Liver (tissue), 8 donors: ENCODE measurements at regions not wholly inside any gene's neighbourhood (a gene's known extent, or its start where the extent isn't known, plus 50 kb on each side); places are given as distances from the start of the nearest gene placed in this dataset.

ENCODE experiments used
- DNase-seq: peaks from one replicate; pipeline ENCODE4 v3.0.0-alpha.2; 2017; ENCODE audit warnings: low spot score
- H3K27ac ChIP-seq, 2 donors: one replicate each; pipeline ENCODE4 v1.7.0; 2013; ENCODE audit warnings: inconsistent platforms in 2 of 2, low read length in 2 of 2, control low read depth in 1 of 2, low read depth in 1 of 2, mild to moderate bottlenecking in 1 of 2
- H3K27me3 ChIP-seq, 4 donors: one replicate each; pipeline versions ENCODE4 v1.6.1 to v1.7.0; 2013; ENCODE audit warnings: low read length in 3 of 4, inconsistent platforms in 1 of 4, mild to moderate bottlenecking in 1 of 4, moderate library complexity in 1 of 4; ENCODE audit not compliant: control insufficient read depth in 4 of 4, insufficient read depth in 4 of 4
- H3K36me3 ChIP-seq, 4 donors: one replicate each; pipeline versions ENCODE4 v1.6.1 to v1.7.0; 2013; ENCODE audit warnings: low read length in 3 of 4, mild to moderate bottlenecking in 3 of 4, low read depth in 1 of 4, moderate library complexity in 1 of 4; ENCODE audit not compliant: control insufficient read depth in 4 of 4, insufficient read depth in 3 of 4
- H3K4me1 ChIP-seq, 4 donors: one replicate each; pipeline versions ENCODE4 v1.6.1 to v1.7.0; 2013; ENCODE audit warnings: low read length in 3 of 4, mild to moderate bottlenecking in 3 of 4, moderate library complexity in 1 of 4; ENCODE audit not compliant: control insufficient read depth in 4 of 4, insufficient read depth in 4 of 4
- H3K4me3 ChIP-seq, 3 donors: one replicate each; pipeline versions ENCODE4 v1.6.1 to v1.7.0; 2013; ENCODE audit warnings: low read length in 3 of 3, control low read depth in 1 of 3, low read depth in 1 of 3, mild to moderate bottlenecking in 1 of 3
- H3K9ac ChIP-seq, 2 donors: one replicate each; pipeline ENCODE4 v1.7.0; 2013; ENCODE audit warnings: low read length in 2 of 2, mild to moderate bottlenecking in 2 of 2, moderate library complexity in 2 of 2, control low read depth in 1 of 2, low read depth in 1 of 2
- H3K9me3 ChIP-seq, 4 donors: one replicate each; pipeline versions ENCODE4 v1.6.1 to v1.7.0; 2013; ENCODE audit warnings: low read length in 3 of 4; ENCODE audit not compliant: control insufficient read depth in 4 of 4
- ATF3 ChIP-seq: IDR thresholded peaks from 2 replicates; pipeline ENCODE4 v1.6.1; 2016; ENCODE audit warnings: antibody characterized with exemption
- CTCF ChIP-seq: fragments of 150-350 bp; IDR thresholded peaks from 2 replicates; pipeline ENCODE4 v1.5.1; 2017; ENCODE audit warnings: improper control_type of control experiment, low read depth, low read length; ENCODE audit not compliant: missing input control
- EGR1 ChIP-seq, 2 donors: IDR thresholded peaks; 2 replicates each; pipeline ENCODE4 v1.6.1; 2016 to 2018; ENCODE audit warnings: antibody characterized with exemption in 2 of 2, low read depth in 2 of 2
- FOXA2 ChIP-seq: IDR thresholded peaks from 2 replicates; pipeline ENCODE4 v1.6.1; 2016; ENCODE audit warnings: antibody characterized with exemption
- GABPA ChIP-seq, 2 donors: IDR thresholded peaks in 1 of 2; conservative IDR thresholded peaks in 1 of 2; 2 replicates each; pipeline ENCODE4 v1.6.1; 2016; ENCODE audit warnings: antibody characterized with exemption in 2 of 2, mild to moderate bottlenecking in 1 of 2, moderate library complexity in 1 of 2
- HNF4A ChIP-seq, 2 donors: conservative IDR thresholded peaks; 2 replicates each; pipeline ENCODE4 v1.6.1; 2016; ENCODE audit warnings: antibody characterized with exemption in 2 of 2, mild to moderate bottlenecking in 2 of 2
- HNF4G ChIP-seq: IDR thresholded peaks from 2 replicates; pipeline ENCODE4 v1.6.1; 2016; ENCODE audit warnings: antibody characterized with exemption
- JUND ChIP-seq, 2 donors: IDR thresholded peaks; 2 replicates each; pipeline ENCODE4 v1.6.1; 2016; ENCODE audit warnings: antibody characterized with exemption in 2 of 2
- NR2F2 ChIP-seq: IDR thresholded peaks from 2 replicates; pipeline ENCODE4 v1.6.1; 2016; ENCODE audit warnings: antibody characterized with exemption
- RAD21 ChIP-seq, 2 donors: IDR thresholded peaks; 2 replicates each; pipeline ENCODE4 v1.6.1; 2016; ENCODE audit warnings: antibody characterized with exemption in 2 of 2, mild to moderate bottlenecking in 2 of 2
- REST ChIP-seq: IDR thresholded peaks from 2 replicates; pipeline ENCODE4 v1.6.1; 2016; ENCODE audit warnings: antibody characterized with exemption, mild to moderate bottlenecking
- RXRA ChIP-seq, 2 donors: IDR thresholded peaks; 2 replicates each; pipeline ENCODE4 v1.6.1; 2017 to 2018; ENCODE audit warnings: antibody characterized with exemption in 2 of 2, mild to moderate bottlenecking in 1 of 2
- SP1 ChIP-seq: IDR thresholded peaks from 2 replicates; pipeline ENCODE4 v1.6.1; 2018; ENCODE audit warnings: antibody characterized with exemption, mild to moderate bottlenecking
- TAF1 ChIP-seq: conservative IDR thresholded peaks from 2 replicates; pipeline ENCODE4 v1.6.1; 2016; ENCODE audit warnings: antibody characterized with exemption, mild to moderate bottlenecking
- YY1 ChIP-seq: IDR thresholded peaks from 2 replicates; pipeline ENCODE4 v1.6.1; 2016; ENCODE audit warnings: antibody characterized with exemption, mild to moderate bottlenecking
- ZBTB33 ChIP-seq: IDR thresholded peaks from 2 replicates; pipeline ENCODE4 v1.6.1; 2016; ENCODE audit warnings: antibody characterized with exemption
- WGBS: extraction: QIAGEN DNeasy Blood & Tissue Kit; methylation state at CpG from one replicate; pipeline ENCODE4 v1.1.7; 2013; 5-methylcytosine and 5-hydroxymethylcytosine counted together
- donor health status: healthy.
- donor health status: healthy.
- donor health status: healthy.
- donor health status: healthy.
- donor health status: healthy.

GRCh38 chr5:4252385-4252784, 656.8 kb downstream of the IRX1 start:
- peaks cover 0 to 7% (median 0%) of the 10 kb centered on the region in 4 donors for H3K27me3 ChIP-seq
- H3K36me3 ChIP-seq, result no peaks in the 10 kb centered on the region
- H3K27ac ChIP-seq, result no peak overlapping the region
- DNase-seq, result no peak
- H3K9me3 ChIP-seq, result no peaks in the 10 kb centered on the region
- no peaks in the 10 kb centered on the region for H3K4me1 ChIP-seq
- no peak for TF ChIP-seq FOXA2
- no peak for TF ChIP-seq CTCF
- no peak for TF ChIP-seq SP1
- no peak for TF ChIP-seq GABPA (IDR thresholded peaks at IDR 0.05 in 1 of 2, conservative IDR thresholded peaks at IDR 0.05 in 1 of 2)
- no peak for TF ChIP-seq ZBTB33
- TF ChIP-seq HNF4A (conservative IDR thresholded peaks at IDR 0.05), result no peak
- TF ChIP-seq ATF3, result no peak
- TF ChIP-seq NR2F2, result no peak
- no peak for TF ChIP-seq EGR1 (IDR thresholded peaks at IDR 0.05; ENCODE audit: low read depth in 2 of 2)
- no peak for TF ChIP-seq RXRA (IDR thresholded peaks at IDR 0.05)
- no peak for TF ChIP-seq TAF1
- TF ChIP-seq JUND (IDR thresholded peaks at IDR 0.05), result no peak
- 80% methylated on average over 4 of the region's 4 CpGs for WGBS
- H3K9ac ChIP-seq, result no peak overlapping the region
- no peak overlapping the region for H3K4me3 ChIP-seq

- Histone ChIP-seq H3K9ac (no peak overlapping the region), H3K27me3 (peaks cover 0 to 3% (median 0%) of the 10 kb centered on the region in 4 donors), H3K4me1 (no peaks in the 10 kb centered on the region), H3K9me3 (no peaks in the 10 kb centered on the region), H3K36me3 (no peaks in the 10 kb centered on the region), H3K4me3 (no peak overlapping the region), H3K27ac (no peak overlapping the region)
- WGBS, result 89% methylated on average over 6 of the region's 6 CpGs
- TF ChIP-seq EGR1 (IDR thresholded peaks at IDR 0.05; ENCODE audit: low read depth in 2 of 2), result no peak
- no peak for TF ChIP-seq RAD21 (IDR thresholded peaks at IDR 0.05)
- TF ChIP-seq GABPA (IDR thresholded peaks at IDR 0.05 in 1 of 2, conservative IDR thresholded peaks at IDR 0.05 in 1 of 2), result no peak
- no peak for TF ChIP-seq JUND (IDR thresholded peaks at IDR 0.05)
- TF ChIP-seq SP1, result no peak
- TF ChIP-seq FOXA2, result no peak
- TF ChIP-seq RXRA (IDR thresholded peaks at IDR 0.05), result no peak
- DNase-seq, result no peak
Measured at GRCh38 chr5:4254736-4255135, 659.1 kb downstream of the IRX1 start.

GRCh38 chr5:4255441-4255840, 659.8 kb downstream of the IRX1 start:
- DNase-seq, result no peak
- 67% methylated on average over 4 of the region's 4 CpGs for WGBS
- Histone ChIP-seq H3K4me3 (no peak overlapping the region), H3K27ac (no peak overlapping the region), H3K4me1 (no peaks in the 10 kb centered on the region), H3K9ac (no peak overlapping the region), H3K27me3 (peaks cover 0 to 1% (median 0%) of the 10 kb centered on the region in 4 donors), H3K36me3 (no peaks in the 10 kb centered on the region), H3K9me3 (no peaks in the 10 kb centered on the region)
- TF ChIP-seq HNF4A (conservative IDR thresholded peaks at IDR 0.05) (no peak), FOXA2 (no peak), TAF1 (no peak), REST (no peak), RXRA (IDR thresholded peaks at IDR 0.05) (no peak), HNF4G (no peak), GABPA (IDR thresholded peaks at IDR 0.05 in 1 of 2, conservative IDR thresholded peaks at IDR 0.05 in 1 of 2) (no peak), ATF3 (no peak), CTCF (no peak), YY1 (no peak), JUND (IDR thresholded peaks at IDR 0.05) (no peak), RAD21 (IDR thresholded peaks at IDR 0.05) (no peak), EGR1 (IDR thresholded peaks at IDR 0.05; ENCODE audit: low read depth in 2 of 2) (no peak)
